GM12865 (cell line): ENCODE measurements at regions not wholly inside any gene's neighbourhood (a gene's known extent, or its start where the extent isn't known, plus 50 kb on each side); places are given as distances from the start of the nearest gene placed in this dataset.
"Not testable (repeated sequence)": the region's sequence is repeated elsewhere in the genome, so short reads cannot be mapped to it uniquely, and the experiment has no call there.

Experiments
- DNase-seq: peaks from one replicate; pipeline ENCODE4 v3.0.0; 2010; ENCODE audit warnings: low read depth
- H3K4me3 ChIP-seq: 2 replicates; pipeline ENCODE4 v1.5.1; 2011; ENCODE audit warnings: mild to moderate bottlenecking, low read depth, low read length, control low read depth
- TF ChIP-seq, protein P1 (sequence below): IDR thresholded peaks from 2 replicates; pipeline ENCODE4 v1.5.1; 2011; ENCODE audit warnings: low read length, control low read depth, low read depth, inconsistent platforms; ENCODE audit not compliant: insufficient read depth; ENCODE audit errors: missing control alignments

DNA sequence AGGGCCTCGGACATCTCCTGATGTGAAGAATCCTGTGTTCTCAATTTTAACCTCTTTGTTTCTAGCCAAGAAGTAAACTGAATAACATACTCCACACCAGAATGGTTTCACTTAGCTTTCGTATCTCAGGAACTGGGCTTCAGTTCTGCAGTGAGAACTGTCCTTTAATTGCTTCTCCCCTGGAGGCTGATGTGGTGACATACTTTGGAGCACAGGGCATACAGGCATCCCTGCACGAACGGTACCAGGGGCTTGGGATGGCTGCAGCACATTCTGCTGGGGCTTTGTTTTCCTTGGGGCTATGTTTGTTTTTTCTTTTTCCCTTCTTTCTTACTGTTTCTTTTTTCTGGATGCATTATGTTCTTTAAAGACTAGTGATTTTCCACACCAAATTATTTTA is 230.5 kb downstream of the TM9SF2 start:
- DNase-seq = no peak
- no peak overlapping the region for H3K4me3 ChIP-seq
- TF ChIP-seq, protein P1, sequence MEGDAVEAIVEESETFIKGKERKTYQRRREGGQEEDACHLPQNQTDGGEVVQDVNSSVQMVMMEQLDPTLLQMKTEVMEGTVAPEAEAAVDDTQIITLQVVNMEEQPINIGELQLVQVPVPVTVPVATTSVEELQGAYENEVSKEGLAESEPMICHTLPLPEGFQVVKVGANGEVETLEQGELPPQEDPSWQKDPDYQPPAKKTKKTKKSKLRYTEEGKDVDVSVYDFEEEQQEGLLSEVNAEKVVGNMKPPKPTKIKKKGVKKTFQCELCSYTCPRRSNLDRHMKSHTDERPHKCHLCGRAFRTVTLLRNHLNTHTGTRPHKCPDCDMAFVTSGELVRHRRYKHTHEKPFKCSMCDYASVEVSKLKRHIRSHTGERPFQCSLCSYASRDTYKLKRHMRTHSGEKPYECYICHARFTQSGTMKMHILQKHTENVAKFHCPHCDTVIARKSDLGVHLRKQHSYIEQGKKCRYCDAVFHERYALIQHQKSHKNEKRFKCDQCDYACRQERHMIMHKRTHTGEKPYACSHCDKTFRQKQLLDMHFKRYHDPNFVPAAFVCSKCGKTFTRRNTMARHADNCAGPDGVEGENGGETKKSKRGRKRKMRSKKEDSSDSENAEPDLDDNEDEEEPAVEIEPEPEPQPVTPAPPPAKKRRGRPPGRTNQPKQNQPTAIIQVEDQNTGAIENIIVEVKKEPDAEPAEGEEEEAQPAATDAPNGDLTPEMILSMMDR = no peak

DNA sequence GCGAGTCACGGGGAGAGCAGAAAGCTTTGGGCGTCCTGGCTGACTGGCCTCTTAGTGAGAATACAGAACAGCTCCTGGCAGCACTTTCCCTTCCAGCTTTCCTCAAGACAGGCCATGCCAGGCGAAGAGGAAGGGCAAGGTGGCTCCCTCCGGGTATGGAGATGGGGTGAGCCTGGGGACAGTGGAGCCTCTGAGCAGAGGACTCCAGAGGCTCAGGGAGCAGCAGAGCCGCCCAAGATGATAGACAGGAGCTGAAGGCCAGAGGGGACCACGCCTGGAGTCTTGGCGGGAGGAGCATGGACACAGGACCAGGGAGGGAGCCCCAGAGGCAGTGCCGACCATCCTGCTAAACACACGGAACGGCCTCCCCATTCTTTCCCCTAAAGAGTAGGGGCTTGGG is 229.1 kb downstream of the TM9SF2 start:
- no peak overlapping the region for H3K4me3 ChIP-seq
- TF ChIP-seq, protein P1 = no peak
- DNase-seq = no peak

DNA sequence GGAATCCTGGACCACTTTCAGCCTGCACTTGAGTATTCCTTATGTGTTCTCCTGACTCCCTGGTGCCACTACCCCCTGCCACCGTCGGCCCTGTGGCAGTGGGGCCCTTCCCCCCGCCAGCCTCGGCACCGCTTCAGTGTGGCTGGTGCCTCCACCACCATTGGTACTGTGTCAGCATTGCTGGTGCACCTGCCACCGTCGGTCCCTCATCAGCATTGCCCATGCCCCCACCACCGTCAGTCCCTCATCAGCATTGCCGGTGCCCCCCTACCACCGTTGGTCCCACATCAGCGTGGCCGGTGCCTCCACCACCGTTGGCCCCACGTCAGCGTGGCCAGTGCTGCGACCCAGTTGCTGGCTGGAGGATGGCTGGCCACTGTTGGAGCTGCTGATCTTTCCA is 228.5 kb downstream of the TM9SF2 start:
- no peak overlapping the region for H3K4me3 ChIP-seq
- no peak for DNase-seq
- TF ChIP-seq, protein P1 = no peak

DNA sequence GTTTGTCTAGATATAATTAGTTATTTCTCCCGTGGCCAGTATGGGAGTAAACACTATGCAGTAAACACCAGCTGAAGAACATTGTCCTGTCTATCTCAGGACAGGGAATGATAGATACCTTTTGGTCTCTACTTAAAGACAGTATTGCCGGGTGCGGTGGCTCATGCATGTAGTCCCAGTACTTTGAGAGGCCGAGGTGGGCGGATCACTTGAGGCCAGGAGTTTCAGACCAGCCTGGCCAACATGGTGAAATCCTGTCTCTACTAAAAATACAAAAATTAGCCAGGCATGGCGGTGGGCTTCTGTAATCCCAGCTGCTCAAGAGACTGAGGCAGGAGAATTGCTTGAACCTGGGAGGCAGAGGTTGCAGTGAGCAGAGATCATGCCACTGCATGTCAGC is 226.4 kb downstream of the TM9SF2 start:
- DNase-seq, H3K4me3 ChIP-seq: not testable (repeated sequence)

DNA sequence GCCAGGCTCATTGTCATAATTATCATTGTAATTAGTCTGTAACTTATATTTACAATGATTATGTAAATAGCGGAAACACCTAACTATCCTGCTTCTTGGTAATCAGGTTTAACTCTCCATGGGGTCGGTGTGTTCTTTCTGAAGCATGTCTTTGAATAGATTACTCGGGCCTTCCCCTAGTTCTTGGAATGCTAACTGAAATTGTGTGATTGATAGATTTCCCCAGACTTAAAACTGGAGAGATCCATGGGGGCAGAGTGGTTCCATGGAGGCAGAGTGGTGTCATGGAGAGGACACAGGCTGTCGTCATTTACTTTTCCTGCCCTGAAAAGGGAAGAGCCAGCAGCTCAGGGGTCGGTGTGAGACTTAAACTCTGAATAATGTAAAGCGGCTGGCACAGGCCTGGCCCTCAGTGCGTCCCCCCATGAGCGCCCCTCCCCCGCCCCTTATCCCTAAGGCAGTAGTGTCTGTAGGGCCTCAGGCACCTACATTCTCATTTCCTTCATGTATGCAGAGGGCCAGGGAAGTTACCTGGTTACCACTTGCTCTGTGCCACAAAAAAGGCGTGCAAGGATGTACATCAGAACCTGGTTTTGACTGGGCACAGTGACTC is 225.1 kb downstream of the TM9SF2 start:
- peak overlapping the region; percentile 57 for H3K4me3 ChIP-seq
- no peak for DNase-seq
- TF ChIP-seq, protein P1 = no peak

DNA sequence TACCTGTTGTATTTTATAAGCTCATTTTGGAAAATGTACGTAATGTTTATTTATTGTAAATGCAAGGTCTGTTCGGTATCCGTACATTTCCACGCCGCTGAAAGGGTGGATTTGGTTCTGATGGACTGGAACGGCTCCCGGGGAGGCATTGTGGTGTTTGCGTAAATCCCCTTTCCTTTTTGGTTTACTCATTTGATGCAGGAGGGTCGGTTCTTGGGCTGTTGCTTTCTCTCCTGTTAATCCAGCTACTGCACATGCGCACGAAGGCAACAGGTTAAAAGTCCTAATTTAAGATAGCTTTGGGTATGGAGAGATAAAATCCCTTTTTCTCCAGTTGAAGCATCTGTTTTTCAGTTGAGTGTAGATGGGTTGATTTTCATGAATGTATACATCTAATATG is 224.4 kb downstream of the TM9SF2 start:
- H3K4me3 ChIP-seq = peak overlapping the region; percentile 57
- TF ChIP-seq, protein P1 = no peak
- peak; percentile 80 for DNase-seq

DNA sequence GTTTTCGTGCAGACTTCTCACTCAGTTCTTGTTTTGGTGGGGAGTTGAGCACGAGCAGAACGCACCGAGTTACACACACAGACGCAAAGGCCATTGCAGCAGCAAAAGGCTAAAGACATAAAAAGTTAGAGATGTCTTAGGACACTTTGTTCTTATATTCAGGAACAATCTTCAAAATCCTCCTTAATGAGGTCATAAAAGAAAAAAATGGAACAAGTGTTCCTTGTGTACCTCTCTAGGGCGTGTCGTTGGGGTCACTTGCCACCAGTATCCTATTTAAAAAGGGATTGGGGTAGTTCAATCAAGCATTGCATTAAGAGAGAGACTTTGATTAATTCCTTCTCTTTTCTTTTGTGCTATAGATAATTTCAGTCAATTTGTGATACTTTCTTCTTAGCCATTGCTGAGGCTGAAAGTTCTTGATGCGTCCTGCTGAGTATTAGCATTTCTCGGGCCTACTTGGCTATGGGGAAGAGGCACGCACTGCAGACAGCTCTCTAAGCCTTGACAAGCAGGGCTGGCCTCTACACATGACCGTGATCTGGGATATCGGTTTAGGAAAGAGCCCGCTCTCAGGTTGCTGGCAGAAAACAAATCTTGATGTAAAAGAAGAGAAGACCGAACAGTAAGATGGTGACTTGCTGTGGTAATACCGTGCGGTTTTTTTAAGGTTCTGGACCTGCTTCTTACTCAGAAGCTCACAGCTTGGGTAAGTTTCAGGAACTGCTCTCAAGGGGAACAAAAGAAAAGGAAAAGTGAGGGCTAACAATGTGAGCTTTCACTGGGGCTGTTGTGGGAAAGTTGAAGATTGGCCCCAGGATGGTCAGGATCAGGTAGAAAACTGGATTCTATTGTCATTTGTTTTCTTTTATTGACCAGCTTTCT is 223.6 kb downstream of the TM9SF2 start:
- DNase-seq = peak; percentile 92
- TF ChIP-seq, protein P1 = no peak
- H3K4me3 ChIP-seq = peak overlapping the region; percentile 57
